CD4-positive, alpha-beta T cell treated with Interleukin-21 for 1 hour (primary cell): ENCODE measurements at regions not wholly inside any gene's neighbourhood (a gene's known extent, or its start where the extent isn't known, plus 50 kb on each side); places are given as distances from the start of the nearest gene placed in this dataset.
"Not testable (repeated sequence)": the region's sequence is repeated elsewhere in the genome, so short reads cannot be mapped to it uniquely, and the experiment has no call there.

Experiments used
- DNase-seq: peaks from one replicate; pipeline ENCODE4 v3.0.0-alpha.2; 2020

- no peak for DNase-seq
Measured at GRCh38 chr3:153952091-153952490, 169.1 kb upstream of the ARHGEF26 start.

- DNase-seq, result no peak
Measured at GRCh38 chr3:153956613-153957012, 164.6 kb upstream of the ARHGEF26 start.

- DNase-seq, result no peak
Measured at GRCh38 chr3:153957421-153957820, 163.8 kb upstream of the ARHGEF26 start.

- DNase-seq, result no peak
Measured at GRCh38 chr3:153958635-153959595, 162.3 kb upstream of the ARHGEF26 start.

GRCh38 chr3:153960458-153961074, 160.6 kb upstream of the ARHGEF26 start:
- DNase-seq, result no peak

- no peak for DNase-seq
Measured at GRCh38 chr3:153961494-153961893, 159.7 kb upstream of the ARHGEF26 start.

- DNase-seq, result no peak
Measured at GRCh38 chr3:153963012-153963411, 158.2 kb upstream of the ARHGEF26 start.

- no peak for DNase-seq
Measured at GRCh38 chr3:153967260-153967659, 153.9 kb upstream of the ARHGEF26 start.

- DNase-seq, result no peak
Measured at GRCh38 chr3:153970047-153970446, 151.1 kb upstream of the ARHGEF26 start.

- DNase-seq, result no peak
Measured at GRCh38 chr3:153970741-153971347, 150.3 kb upstream of the ARHGEF26 start.

- DNase-seq, result no peak
Measured at GRCh38 chr3:153972862-153973261, 148.3 kb upstream of the ARHGEF26 start.

GRCh38 chr3:153973722-153974265, 147.4 kb upstream of the ARHGEF26 start:
- DNase-seq, result no peak

GRCh38 chr3:153974614-153975013, 146.6 kb upstream of the ARHGEF26 start:
- no peak for DNase-seq

- no peak for DNase-seq
Measured at GRCh38 chr3:153976891-153977554, 144.2 kb upstream of the ARHGEF26 start.

- no peak for DNase-seq
Measured at GRCh38 chr3:153978006-153978405, 143.2 kb upstream of the ARHGEF26 start.

GRCh38 chr3:153979418-153980251, 141.6 kb upstream of the ARHGEF26 start:
- no peak for DNase-seq

- no peak for DNase-seq
Measured at GRCh38 chr3:153980252-153980590, 141.0 kb upstream of the ARHGEF26 start.

- not testable (repeated sequence) for DNase-seq
Measured at GRCh38 chr3:153997364-153997763, 123.8 kb upstream of the ARHGEF26 start.

- no peak for DNase-seq
Measured at GRCh38 chr3:154003649-154004048, 117.5 kb upstream of the ARHGEF26 start.

- no peak for DNase-seq
Measured at GRCh38 chr3:154011036-154011435, 110.2 kb upstream of the ARHGEF26 start.

- DNase-seq, result no peak
Measured at GRCh38 chr3:154013736-154014135, 107.5 kb upstream of the ARHGEF26 start.

GRCh38 chr3:154015307-154015706, 105.9 kb upstream of the ARHGEF26 start:
- DNase-seq, result no peak
